NK-92 (cell line): ENCODE measurements at regions not wholly inside any gene's neighbourhood (a gene's known extent, or its start where the extent isn't known, plus 50 kb on each side); places are given as distances from the start of the nearest gene placed in this dataset.

Source experiments
- DNase-seq: peaks from one replicate; lab custom pipeline; 2025; ENCODE audit not compliant: unreplicated experiment; lab: John Stamatoyannopoulos, UW

DNA sequence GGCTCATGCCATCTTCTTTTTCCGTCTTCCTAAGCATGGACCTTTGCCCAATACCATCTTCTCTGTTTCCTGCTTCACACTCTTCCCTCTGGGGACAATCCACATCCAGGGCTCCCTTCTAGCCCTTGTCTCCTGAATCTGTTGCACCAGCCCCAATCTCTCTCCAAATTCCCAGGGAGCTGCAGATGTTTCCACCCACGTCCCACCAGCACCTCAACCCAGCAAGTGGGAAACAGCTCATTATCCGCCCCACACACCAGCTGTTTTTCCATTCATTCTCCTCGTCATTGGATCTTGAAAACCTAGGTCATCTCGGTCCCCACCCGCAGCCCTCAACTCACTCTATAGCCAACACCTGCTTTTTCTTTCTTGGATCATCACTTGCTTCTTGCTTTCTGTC is 185.0 kb upstream of the CDYL start:
- no peak for DNase-seq

DNA sequence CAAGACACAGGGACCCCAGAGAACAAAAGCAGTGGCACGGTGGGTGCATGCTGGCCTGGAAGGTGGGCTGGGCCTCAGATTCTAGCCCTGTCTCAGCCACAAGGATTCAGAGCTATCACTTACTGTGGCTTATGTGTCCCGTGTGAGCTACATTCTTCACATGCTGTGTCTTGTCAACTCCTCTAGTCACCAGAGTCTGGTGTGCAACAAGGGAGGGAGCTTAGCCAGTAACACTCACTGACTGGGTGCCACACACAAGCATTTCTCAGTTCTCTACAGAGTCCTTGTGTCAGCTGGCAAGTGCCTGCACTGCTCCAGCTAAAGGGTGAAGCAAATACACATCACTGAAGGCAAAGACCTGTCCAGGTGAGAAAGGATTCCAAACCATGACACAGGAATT is 186.9 kb upstream of the CDYL start:
- DNase-seq = no peak

DNA sequence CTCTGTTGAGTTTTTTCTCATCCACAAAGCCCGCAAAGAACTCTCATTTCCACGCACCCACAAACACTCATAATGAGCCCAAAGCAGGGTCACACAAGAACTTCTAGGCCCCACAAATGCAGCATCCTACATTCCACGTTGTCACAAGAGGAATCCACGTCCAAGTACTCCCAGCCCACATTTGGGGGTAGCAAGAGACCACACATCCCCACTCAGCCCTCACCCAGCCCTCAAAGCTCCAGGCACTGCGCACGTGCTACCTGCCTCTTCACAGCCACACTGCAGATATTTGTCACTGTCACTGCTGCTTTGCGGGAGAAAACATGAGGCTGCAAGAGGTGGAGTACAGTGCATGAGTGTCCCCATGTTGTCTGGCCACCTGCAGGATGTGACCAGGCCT is 187.6 kb upstream of the CDYL start:
- no peak for DNase-seq

DNA sequence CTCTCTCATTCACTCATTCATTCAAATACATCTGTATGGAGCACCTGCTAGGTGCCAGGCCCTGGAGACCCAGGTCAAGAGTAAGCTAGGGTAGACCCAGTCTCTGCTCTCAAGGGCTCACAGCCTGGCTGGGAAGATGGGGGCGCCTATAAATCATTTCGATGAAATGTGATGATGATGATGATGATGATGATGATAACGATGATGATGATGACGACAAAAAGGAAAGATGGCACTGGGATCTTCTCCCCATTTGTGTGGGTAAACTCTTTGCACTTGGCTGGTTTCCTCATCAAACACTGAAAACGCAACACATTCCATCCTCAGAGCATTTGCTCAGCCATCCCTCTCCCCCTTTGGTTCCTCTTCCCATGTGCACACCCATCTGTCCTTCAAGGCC is 188.0 kb upstream of the CDYL start:
- no peak for DNase-seq

DNA sequence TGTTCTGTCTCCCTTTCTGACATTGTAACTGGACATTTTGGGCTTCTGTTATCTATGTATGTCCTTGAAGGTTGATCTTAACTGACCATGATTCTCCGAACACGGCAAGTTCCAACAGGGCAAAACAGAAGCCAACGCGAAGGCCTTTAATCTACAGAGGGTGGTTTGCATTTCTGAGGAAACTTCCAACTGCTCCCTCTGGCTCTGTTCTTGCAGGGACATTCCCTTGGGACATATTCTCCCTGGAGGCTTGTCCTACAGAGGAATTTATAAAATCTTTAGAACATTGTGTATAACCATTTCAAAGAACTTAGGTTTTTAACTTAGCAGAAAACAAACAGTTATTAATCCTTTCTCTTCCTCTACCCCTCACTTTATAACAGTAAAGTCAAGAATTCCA is 189.0 kb upstream of the CDYL start:
- DNase-seq = no peak

DNA sequence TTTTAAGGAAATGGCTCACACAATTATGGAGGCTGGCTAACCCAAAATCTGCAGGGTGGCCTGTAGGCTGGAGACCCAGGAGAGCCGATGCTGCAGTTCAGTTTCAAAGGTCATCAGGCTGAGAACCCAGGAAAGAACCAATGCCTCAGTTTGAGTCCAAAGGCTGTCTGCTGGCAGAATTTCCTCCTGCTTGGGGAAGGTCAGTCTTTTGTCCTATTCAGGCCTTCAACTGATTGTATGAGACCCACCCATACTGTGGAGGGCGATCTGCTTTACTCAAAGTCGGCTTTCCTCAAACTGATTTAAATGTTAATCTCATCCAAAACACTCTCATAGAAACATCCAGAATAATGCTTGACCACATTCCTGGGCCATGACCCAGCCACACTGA is 189.7 kb upstream of the CDYL start:
- no peak for DNase-seq

DNA sequence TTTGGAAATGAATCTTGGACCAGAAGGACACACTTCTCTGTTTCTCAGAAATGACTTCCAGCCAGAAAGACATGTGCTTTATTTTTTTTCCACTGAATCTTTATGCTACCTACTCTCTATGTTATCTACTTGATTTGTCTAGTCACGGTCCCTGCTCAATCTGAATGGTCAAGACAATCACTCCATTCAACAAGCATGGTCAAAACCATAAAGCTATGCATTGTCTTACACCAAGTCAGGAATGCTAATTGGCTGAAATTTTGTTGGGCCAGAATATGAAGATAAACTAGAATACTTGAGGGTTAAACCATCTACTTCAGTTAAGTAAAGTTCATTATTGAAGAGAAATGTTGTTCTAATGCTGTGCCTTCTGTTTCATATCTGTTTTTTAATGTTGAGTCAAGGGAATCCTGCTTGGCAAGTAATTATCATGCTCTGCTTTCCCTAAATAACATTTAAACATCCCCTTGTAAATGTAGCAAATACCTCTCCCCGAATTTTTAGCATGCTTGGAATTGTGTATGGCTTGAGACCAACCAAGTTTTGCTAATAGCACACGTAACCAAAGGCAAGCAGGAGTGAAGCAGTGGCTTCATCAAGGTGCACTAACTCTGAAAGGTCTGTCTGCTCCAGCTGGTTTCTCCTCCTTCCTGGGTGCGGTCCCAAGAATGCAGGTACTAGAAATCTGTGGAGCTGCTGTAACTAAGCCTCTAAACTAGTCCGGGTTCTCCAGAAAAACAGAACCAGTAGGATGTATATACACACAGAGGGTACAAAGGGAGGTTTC is 190.3 kb upstream of the CDYL start:
- DNase-seq = no peak

DNA sequence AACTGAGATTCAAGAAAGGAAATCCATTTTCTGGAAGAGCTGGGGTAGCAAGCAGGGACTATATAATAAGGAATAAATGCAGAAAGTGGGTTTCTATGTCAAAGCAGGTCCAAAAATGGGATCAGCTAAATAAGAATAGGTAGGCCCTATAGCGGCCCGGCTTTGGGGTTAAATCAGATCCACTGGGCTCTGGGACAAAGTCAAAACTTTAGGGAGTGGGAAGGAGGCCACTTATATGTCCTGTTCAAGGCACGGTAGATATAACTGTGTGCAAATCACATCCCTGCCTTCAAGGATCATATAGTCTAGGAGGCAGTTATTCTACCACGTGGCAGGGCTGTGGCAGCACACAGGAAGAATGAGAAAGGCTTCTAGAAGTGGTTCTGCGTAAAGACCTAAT is 191.4 kb upstream of the CDYL start:
- DNase-seq = no peak

DNA sequence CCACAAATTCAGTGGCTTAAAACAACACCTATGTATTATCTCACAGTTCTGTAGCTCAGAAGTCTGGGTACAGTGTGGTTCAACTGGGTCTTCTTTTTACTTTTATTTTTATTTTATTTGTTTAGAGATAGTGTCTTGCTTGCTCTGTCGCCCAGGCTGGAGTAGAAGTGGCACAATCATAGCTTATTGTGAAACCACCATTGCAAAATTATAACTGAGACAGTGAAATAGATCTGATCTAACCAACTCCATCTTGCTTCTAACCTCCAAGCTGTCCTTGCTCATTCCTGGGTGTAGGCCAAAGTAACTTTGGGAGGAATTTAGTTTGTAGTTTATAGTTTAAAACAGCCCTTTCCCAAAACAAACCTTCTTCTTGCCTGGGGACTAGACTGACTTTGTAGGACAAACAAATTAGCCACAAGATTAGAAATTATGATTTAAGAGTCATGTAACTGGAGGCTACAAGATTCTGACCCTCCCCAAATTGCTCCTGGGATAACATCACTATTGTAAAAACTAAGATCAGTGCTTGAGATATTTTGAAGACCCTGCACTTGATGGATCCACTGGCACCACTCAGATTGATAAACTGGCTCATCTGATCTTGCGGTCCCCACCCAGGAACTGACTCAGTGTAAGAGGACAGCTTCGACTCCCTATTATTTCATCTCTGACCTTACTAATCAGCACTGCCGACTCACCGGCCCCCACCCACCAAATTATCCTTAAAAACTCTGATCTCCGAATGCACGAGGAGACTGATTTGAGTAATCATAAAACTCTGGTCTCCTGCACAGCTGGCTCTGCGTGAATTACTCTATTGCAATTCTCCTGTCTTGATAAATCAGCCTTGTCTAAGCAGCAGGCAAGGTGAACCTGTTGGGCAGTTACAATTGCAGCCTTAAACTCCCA is 193.4 kb upstream of the CDYL start:
- DNase-seq = no peak

DNA sequence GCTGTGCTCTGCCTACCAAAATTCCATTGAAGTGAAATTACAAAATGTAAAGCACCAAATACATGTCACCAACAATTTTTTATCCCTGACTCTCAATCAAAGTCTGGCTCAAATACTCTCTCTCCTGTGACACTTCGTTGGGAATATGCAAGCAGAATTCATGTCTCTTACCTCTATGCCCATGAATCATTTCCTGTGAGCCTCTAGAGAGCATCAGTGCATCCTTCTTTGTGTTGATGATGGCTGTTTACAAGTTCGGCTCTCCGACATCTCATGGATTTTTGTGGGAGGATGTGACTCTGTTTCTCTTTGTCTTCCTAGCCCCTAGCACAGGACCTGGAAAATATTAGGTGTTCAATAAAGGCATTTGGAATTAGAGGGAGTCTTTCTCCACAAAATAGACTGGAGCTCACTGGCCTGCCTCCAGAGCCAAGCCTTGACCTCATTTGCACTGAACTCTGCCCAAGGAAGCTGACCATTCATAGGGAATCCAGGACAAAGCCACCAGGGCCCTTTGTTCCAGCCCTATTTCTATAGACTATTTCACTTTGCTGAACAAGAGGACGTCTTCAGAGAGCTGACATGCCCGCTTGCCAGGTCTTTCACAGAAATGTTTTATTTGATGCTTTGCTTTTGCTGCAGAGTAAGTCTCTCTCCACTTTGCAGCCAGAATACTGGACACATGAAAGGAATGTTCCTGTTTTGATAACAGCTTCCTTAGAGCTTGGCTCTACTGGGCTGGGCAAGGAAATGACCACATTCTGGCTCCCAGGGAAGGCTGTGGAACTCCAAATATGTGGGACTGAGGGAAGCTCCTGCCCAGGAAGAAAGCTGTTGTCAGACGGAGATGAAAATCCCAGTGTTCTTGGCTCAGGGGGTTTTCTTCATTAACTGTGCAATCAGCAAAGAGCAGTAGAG is 194.5 kb upstream of the CDYL start:
- DNase-seq = no peak

DNA sequence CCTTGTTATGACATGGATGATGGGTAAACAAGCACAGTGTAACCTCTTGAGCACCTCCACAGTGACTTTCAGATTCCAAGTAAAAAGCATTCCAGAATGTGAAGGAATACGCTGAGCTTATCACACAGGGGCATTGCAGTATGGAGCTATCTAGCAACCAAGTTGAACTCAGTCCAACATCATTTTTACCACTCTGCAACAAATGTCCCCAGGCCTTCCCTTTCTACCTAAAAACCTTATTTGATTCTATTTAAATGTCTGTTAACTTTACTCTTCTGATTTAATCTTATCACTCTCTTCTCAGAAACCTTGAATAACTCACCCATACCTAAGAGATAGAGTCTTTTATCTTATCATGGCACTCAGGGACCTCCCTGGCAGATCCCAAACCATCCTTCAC is 195.8 kb upstream of the CDYL start:
- no peak for DNase-seq

DNA sequence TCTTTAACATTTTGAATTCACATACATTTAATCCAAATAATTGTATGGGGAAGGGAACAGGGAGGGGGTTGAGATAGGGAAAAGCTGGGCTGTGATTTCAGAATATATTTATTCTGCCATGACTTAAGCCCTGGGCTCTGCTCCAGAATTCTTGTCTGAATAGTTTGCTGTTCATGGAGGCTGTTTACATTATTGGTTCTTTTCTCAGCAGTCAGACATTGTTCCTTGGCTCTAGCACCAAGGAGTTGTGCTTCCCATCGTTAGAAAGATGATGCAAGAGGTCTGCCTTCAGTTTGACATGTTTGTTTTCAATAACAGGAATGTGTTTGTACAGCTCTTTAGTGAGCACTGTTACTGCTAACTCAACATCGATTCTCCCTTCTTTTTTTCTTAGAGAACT is 198.8 kb upstream of the CDYL start:
- no peak for DNase-seq

DNA sequence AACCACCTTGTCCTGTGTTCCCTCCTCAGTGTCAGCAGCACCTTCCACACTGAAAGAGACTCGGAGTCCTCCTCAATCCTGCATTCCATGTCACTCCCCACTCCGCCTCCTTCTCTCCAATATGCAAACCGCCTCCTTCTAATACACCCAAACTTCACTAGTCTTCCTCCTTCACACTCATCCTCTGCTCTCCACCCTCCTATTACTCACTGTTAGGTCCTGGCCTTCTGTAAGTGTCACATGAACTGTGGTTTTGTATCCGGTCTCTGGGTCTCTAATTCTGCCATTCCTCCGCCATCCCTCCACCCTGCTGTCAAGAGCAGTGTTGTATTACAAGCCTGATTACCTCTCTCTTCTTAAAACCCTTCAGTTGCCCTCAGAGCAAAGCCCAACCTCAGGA is 200.5 kb upstream of the CDYL start:
- no peak for DNase-seq

DNA sequence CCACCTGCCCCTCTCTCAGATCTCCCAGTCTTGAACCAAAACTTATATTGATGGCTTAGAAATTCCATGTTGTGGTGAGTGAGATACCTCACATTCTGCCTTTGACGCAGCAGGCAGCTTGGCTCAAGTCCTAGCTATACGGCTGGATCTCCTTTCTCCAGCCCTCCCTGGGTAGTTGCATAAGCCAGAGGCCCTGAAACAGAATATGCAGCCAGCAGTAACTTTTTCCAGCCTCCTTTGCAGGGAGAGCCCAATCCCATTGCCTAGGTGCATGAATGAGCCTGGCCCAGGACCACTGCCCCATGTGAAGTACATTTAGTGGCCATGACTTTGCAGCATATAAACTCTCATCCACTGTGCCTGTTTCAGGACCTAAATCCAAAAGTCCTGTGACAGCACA is 202.2 kb upstream of the CDYL start:
- no peak for DNase-seq

DNA sequence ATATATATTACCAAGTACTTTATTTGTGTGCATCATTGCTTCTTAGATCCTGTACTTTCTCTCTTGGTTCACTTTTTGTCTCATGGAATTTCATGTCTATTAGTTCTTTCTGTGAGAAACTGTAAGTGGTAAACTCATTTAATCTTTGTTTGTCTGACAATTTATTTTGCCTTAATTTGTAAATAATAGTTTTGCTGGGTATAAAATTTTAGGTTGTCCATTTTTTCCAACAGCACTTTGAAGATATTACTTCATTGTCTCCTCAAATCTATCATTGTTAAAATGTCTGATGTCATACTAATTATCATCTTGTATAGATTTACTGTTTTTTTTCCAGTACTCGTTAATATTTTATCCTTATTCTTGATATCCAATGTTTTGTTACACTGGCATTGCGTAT is 205.2 kb upstream of the CDYL start:
- DNase-seq = no peak

DNA sequence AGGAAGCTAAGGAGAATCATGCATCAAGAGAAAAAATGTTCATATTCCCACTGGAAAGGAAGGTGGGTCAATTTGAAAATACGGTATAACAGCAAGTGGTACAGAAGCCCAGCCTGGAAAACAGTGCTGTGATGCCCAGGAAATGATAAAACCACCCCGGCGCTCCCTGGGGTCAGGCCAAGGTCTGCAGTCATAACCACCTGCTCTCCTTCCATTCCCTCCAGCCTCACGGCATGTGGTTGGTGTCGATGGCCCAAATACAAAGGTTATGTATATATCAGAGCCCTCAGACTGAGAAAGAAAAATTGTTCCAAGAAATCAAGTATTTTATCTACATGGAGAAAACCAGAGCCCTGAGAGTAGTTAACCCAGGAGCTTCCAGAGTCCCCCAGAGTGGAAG is 208.1 kb upstream of the CDYL start:
- no peak for DNase-seq

DNA sequence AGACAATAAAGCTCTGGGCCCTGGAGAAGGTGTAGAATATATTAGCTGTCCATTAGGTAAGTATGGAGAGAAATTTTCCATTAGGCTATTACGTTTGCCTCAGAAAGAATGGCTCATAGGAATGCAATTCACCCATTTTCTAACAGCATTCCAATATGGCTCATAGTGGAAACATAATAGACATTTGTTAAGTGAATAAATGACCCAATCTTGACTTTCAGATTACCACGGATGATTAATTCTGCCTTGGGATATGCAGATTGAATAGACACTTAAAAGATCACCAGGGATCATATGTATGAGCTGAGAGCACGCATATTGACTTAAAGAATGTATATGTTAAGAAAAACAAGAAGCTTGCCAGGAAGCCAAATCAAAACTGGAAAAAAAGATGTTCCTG is 209.1 kb upstream of the CDYL start:
- DNase-seq = no peak

DNA sequence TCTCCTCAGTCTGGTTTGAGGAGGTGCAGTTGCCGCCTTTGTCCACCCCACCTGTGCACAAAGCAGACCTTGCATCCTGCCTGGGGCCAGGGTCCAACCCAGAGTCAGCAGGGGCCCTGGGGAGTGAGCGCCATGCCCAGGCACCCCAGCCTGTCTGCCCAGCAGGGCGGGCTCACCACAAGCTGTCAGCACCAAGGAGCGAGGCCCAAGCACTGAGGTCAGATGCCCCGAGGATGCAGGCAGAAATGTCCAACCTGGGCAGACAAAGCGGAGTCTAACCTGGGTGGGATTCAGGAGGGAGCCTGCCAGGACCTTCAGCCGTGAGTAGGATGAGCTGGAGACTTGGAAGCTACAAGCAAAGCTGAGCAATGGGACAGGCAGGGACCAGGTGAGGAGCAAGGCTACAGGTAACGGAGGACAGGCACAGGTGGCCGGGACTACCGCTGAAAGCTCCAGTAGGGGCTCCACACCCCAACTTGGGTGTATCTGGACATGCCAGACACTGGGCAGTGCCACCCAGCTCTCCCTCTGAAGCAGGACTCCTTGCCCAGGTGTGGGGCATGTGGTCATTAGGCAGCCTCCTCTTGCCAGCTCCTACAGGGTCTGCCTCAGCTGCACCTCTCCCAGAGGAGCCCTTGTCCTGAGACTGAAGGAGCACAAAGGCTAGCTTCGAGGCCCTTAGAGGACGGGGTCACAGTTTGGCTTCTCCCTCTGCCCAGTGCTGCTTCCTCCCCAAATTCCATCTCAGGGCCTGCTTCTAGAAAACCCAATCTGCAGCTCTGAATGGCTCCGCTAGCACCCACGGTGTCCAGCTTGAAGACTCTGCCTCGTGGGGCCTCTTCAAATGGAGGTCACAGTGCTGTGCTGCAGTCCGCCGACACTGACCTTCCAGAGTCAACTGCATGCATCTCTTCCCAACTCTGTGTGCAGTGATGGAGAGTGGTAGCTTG is 210.6 kb upstream of the CDYL start:
- DNase-seq = no peak

DNA sequence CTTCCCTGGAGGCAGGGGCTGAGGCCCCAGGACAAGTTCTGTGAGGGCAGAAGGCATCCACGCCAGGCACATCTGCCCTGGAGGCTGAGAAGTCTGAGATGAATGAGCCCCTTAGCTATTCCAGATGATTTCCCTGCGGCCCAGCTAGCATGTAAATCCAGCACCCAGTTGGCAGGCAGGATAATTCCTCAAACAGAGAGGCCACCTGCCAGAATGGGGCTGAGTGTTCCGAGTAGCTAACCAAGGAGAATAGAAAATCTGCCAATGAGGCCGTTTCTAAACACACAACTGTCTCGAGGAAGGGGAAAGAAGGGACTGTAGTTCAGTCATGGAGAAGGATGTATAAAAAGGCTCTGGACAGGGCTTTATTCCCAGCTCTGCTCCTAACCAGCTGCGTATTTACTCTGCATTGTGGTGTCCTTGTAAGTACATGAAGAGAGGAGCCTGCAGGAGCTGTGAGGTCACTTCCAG is 211.4 kb upstream of the CDYL start:
- no peak for DNase-seq

DNA sequence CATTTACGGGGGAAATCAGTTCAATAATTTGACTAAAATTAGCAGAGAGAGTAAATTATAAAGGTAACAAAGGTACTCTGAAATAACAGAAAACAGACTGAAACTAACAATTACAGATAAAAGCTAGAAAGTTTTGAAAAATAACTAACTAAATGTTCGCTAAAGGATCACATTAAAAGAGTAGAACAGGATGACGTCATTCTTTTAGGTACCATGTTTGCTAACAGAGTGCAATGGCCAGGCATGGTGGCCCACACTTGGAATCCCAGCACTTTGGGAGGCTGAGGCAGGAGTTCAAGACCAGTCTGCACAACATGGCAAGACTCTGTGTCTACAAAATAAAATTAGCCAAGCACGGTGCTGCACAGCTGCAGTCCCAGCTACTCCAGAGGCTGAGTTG is 212.3 kb upstream of the CDYL start:
- DNase-seq = no peak
